Mammary epithelial cell (primary cell): ENCODE measurements at regions not wholly inside any gene's neighbourhood (a gene's known extent, or its start where the extent isn't known, plus 50 kb on each side); places are given as distances from the start of the nearest gene placed in this dataset.

Source experiments
- CTCF ChIP-seq, 2 donors: IDR thresholded peaks in 1 of 2; conservative IDR thresholded peaks in 1 of 2; 2 replicates each; pipeline ENCODE4 v1.5.1; 2011 to 2012; ENCODE audit warnings: inconsistent platforms in 2 of 2, low read length in 2 of 2, mild to moderate bottlenecking in 2 of 2, control low read depth in 1 of 2, low read depth in 1 of 2; ENCODE audit not compliant: insufficient read depth in 1 of 2; ENCODE audit errors: extremely low read depth in 1 of 2
- EZH2 ChIP-seq: IDR thresholded peaks from 2 replicates; pipeline ENCODE4 v1.6.1; 2012; ENCODE audit warnings: low read length, inconsistent platforms, borderline replicate concordance

- TF ChIP-seq EZH2 (no peak), CTCF (conservative IDR thresholded peaks at IDR 0.05 in 1 of 2, IDR thresholded peaks at IDR 0.05 in 1 of 2; ENCODE audit: extremely low read depth in 1 of 2, insufficient read depth in 1 of 2, low read depth in 1 of 2, low read length in 2 of 2) (no peak)
These were observed 464.8 kb upstream of the DDX18 start for GRCh38 chr2:117349687-117350086.
